A673 (cell line): ENCODE measurements at regions not wholly inside any gene's neighbourhood (a gene's known extent, or its start where the extent isn't known, plus 50 kb on each side); places are given as distances from the start of the nearest gene placed in this dataset.

Experiments used
- CTCF ChIP-seq: fragments of 300-800, 200-600 bp; sonication (generic); conservative IDR thresholded peaks from 2 replicates; pipeline ENCODE4 v1.5.1; 2017; ENCODE audit warnings: low read depth, mild to moderate bottlenecking, antibody characterized with exemption, low read length, moderate library complexity, mixed read lengths
- EZH2 ChIP-seq: fragments of 200-600 bp; sonication (generic); IDR thresholded peaks from 2 replicates; pipeline ENCODE4 v1.6.1; 2017; ENCODE audit warnings: borderline replicate concordance, low read depth, mild to moderate bottlenecking, mixed read lengths, antibody characterized with exemption, low read length; ENCODE audit not compliant: poor library complexity, severe bottlenecking

- TF ChIP-seq CTCF (no peak), EZH2 (no peak)
Measured at GRCh38 chr12:90683871-90684270, 271.1 kb downstream of the CCER1 start.
